Activated CD8-positive, alpha-beta T cell treated with anti-CD3 and anti-CD28 coated beads, Interleukin-2, amount 10 ng/mL, durations not matched to agents 7 days and 5 days (primary cell): ENCODE measurements at regions not wholly inside any gene's neighbourhood (a gene's known extent, or its start where the extent isn't known, plus 50 kb on each side); places are given as distances from the start of the nearest gene placed in this dataset.

Experiments
- ATAC-seq: fragments of 150-1000 bp; cut with Tn5 transposase; one replicate; pipeline ENCODE4 v1.10.0; 2021; ENCODE audit warnings: moderate library complexity
- CTCF ChIA-PET: fragments of 350-600 bp; sonication (Branson Sonifier 250); formaldehyde crosslinking; loops from one replicate; lab custom pipeline; 2021; ENCODE audit warnings: antibody characterized with exemption; lab: Charles Lee
- POLR2A ChIA-PET: fragments of 350-600 bp; sonication (Branson Sonifier 250); formaldehyde crosslinking; loops from one replicate; lab custom pipeline; 2021; ENCODE audit warnings: antibody characterized with exemption; lab: Charles Lee
- DNase-seq: peaks from one replicate; pipeline ENCODE4 v3.0.0-alpha.2; 2020
- H3K27ac Mint-ChIP-seq: one replicate; pipeline ENCODE4 v1.8.0; 2021; ENCODE audit warnings: mild to moderate bottlenecking, mixed read lengths
- H3K27me3 Mint-ChIP-seq: one replicate; pipeline ENCODE4 v1.8.0; 2021; ENCODE audit warnings: low read depth, mixed read lengths
- H3K36me3 Mint-ChIP-seq: one replicate; pipeline ENCODE4 v1.8.0; 2021; ENCODE audit warnings: low read depth, mixed read lengths
- H3K4me1 Mint-ChIP-seq: one replicate; pipeline ENCODE4 v1.8.0; 2021; ENCODE audit warnings: low read depth, mixed read lengths
- H3K4me3 Mint-ChIP-seq: one replicate; pipeline ENCODE4 v1.8.0; 2021; ENCODE audit warnings: mild to moderate bottlenecking, mixed read lengths
- H3K9me3 Mint-ChIP-seq: one replicate; pipeline ENCODE4 v1.8.0; 2022; ENCODE audit warnings: mixed read lengths; ENCODE audit not compliant: insufficient read depth

DNA sequence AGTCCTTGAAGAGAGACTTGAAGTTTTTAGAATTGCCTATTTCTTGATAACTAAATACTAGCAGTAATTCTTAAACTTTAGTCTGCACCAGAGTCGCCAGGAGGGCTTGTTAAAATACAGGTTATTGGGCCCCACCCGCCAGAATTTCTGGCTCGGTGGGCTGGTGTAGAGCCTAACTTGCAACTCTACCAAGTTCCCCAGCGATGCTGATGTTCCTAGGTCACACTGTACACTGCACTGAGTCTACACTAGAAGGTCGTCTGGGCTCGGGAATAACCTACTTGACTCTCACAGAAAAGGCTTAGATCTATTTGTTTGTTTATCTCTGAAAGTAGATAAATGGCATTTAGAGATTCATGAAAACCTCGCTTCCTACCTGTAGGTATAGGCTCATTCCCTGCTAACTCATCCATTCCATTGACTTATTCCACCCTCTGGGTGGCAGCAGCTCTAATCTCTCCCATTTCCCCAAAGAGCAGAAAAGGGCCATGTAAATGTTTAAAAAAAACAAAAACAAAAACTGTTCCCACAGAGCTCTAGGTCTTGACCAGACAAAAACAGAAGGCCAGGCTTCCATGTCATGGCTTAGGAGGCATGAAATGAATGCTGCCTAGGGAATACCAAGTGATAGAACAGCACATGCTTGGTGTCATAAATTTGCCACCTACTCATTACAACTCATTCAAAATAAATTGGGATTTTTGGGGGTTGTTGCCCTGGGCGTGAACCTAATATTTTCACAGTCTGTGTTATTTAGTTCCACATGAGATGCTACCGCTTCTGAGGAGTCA lies 292.1 kb downstream of the ADGB start:
- ATAC-seq (no peak), DNase-seq (no peak)
- ChIA-PET POLR2A (no interaction called here), CTCF (no interaction called here)
- Mint-ChIP-seq H3K27ac (no peak overlapping the region), H3K4me1 (peaks cover 12% of the 10 kb centered on the region), H3K27me3 (no peaks in the 10 kb centered on the region), H3K9me3 (no peaks in the 10 kb centered on the region), H3K36me3 (no peaks in the 10 kb centered on the region), H3K4me3 (no peak overlapping the region)

DNA sequence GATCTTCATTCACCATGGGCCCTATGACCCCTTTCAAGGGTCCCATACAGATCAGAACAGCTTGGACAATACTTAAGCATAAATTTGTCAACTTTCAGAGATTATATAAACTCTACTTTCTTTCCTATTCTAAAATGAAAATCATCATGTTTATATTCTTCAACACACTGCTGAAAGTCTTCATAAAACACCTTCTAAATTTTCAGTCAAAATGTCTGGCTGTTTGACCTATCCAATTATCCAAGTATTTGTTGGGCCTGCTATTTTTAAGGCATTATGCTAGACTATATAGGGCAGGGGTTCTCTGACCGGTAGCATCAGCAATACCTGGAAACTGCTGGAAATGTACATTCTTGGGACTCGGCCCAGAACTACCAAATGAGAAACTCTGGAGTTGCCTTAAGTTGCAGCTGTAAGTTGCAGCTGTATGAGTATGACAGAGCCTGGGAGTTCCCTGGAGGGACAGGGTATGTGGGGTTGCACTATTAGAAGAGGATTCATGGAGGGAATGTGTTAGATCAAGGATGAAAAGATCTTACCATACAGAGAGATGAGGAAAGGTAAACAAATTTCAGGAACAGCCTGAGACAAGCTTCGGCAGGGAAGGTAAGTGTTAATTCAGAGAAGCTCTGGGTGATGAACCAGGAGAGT lies 293.0 kb downstream of the ADGB start:
- ChIA-PET CTCF (no interaction called here), POLR2A (no interaction called here)
- peaks cover 12% of the 10 kb centered on the region for H3K4me1 Mint-ChIP-seq
- ATAC-seq, result no peak
- no peaks in the 10 kb centered on the region for H3K36me3 Mint-ChIP-seq
- no peak overlapping the region for H3K27ac Mint-ChIP-seq
- H3K27me3 Mint-ChIP-seq, result peaks cover 3% of the 10 kb centered on the region
- H3K9me3 Mint-ChIP-seq, result no peaks in the 10 kb centered on the region
- no peak for DNase-seq
- no peak overlapping the region for H3K4me3 Mint-ChIP-seq

GRCh38 chr6:146892283-146892612 lies 293.5 kb downstream of the ADGB start:
- Mint-ChIP-seq H3K27ac (no peak overlapping the region), H3K27me3 (peaks cover 6% of the 10 kb centered on the region), H3K4me3 (no peak overlapping the region), H3K36me3 (no peaks in the 10 kb centered on the region), H3K4me1 (peaks cover 12% of the 10 kb centered on the region), H3K9me3 (no peaks in the 10 kb centered on the region)
- DNase-seq, result no peak
- no peak for ATAC-seq
- ChIA-PET POLR2A (no interaction called here), CTCF (no interaction called here)

DNA sequence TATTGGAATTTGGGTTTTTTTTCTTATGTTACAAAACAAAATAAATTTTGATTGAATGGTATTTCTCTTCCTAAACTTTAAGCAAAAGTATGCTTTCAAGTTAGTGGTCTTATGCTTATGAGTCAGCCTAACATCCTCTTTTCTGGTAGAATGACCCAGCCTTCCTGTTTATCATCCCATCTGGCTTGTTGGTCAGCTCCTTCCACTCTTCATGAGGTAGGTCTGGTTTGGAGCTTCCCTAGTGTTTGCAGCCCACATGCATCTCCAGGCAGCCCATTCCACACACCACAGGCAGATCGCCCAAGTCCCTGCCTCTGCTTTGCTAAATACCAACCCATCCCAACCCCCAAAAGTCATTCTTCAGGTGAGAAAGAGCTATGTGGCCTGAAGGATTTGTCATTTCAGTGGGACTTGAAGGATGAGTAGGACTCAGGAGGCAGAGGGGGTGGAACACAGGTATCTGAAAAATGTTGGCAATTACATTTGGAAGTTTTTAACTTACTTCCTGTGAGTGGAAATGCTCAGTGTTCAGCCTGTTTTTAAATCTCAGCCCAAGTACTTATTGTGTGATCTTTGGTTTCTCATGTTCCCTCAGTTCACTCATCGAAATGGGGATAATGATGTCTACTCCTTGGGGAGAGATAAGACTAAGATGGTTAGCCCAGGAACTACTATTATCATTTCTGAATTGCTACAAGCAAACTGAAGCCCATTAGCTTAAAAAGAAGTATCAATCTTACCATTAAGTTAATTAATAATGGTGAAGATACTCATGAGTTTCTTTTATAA lies 294.0 kb downstream of the ADGB start:
- H3K27me3 Mint-ChIP-seq, result peaks cover 6% of the 10 kb centered on the region
- no peak overlapping the region for H3K4me3 Mint-ChIP-seq
- no peak for ATAC-seq
- DNase-seq, result no peak
- H3K4me1 Mint-ChIP-seq, result peaks cover 12% of the 10 kb centered on the region
- H3K36me3 Mint-ChIP-seq, result no peaks in the 10 kb centered on the region
- ChIA-PET POLR2A (no interaction called here), CTCF (no interaction called here)
- H3K9me3 Mint-ChIP-seq, result no peaks in the 10 kb centered on the region
- no peak overlapping the region for H3K27ac Mint-ChIP-seq

DNA sequence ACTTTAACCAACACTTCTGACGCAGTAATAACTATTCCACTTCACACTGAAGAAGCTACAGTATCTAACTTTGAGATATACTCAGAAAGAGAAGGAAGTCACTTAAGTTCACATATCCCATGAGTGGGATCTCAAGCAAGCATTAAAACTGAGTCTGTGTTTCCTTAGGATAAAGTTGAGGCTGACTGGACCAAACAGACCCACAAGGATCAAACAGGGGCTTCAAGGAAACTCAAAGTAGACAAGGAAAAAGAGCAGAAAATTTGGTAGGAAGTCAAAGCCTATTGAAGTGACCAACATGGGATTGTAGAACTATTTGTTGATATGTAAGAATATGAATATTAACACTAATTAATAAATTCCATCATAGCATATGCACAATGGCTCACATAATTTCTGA lies 294.9 kb downstream of the ADGB start:
- Mint-ChIP-seq H3K4me1 (peaks cover 12% of the 10 kb centered on the region), H3K9me3 (no peaks in the 10 kb centered on the region), H3K27ac (no peak overlapping the region), H3K36me3 (no peaks in the 10 kb centered on the region), H3K4me3 (no peak overlapping the region), H3K27me3 (peaks cover 11% of the 10 kb centered on the region)
- POLR2A ChIA-PET, result no interaction called here
- DNase-seq, result no peak
- CTCF ChIA-PET, result no interaction called here
- no peak for ATAC-seq

DNA sequence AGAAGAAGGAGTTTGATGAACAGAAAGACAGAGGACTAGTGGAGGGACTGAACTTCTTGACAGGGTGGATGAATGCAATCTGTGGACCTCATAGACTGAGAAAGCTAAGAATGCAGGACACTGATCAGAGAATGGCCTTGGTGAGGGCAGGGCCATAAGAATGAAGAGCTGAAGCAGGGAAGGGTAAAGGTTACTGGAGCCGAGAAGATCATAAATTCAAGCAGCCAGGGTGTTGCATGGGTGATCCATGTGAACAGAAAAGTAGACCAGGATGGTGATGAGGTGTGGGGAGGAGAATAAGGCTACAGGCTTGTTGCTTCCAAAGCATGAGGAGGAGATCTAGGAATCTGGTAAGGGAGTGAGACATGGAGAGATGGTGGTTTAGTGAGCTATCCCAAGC lies 295.9 kb downstream of the ADGB start:
- Mint-ChIP-seq H3K4me1 (peaks cover 12% of the 10 kb centered on the region), H3K4me3 (no peak overlapping the region), H3K9me3 (no peaks in the 10 kb centered on the region), H3K27ac (no peak overlapping the region), H3K27me3 (peaks cover 11% of the 10 kb centered on the region), H3K36me3 (no peaks in the 10 kb centered on the region)
- ATAC-seq (no peak), DNase-seq (no peak)
- POLR2A ChIA-PET, result no interaction called here
- CTCF ChIA-PET, result no interaction called here

GRCh38 chr6:146895101-146895771 lies 296.5 kb downstream of the ADGB start:
- Mint-ChIP-seq H3K27ac (no peak overlapping the region), H3K9me3 (no peaks in the 10 kb centered on the region), H3K36me3 (no peaks in the 10 kb centered on the region), H3K27me3 (peaks cover 11% of the 10 kb centered on the region), H3K4me3 (no peak overlapping the region), H3K4me1 (peaks cover 12% of the 10 kb centered on the region)
- ATAC-seq, result no peak
- POLR2A ChIA-PET, result no interaction called here
- DNase-seq, result no peak
- CTCF ChIA-PET, result no interaction called here

DNA sequence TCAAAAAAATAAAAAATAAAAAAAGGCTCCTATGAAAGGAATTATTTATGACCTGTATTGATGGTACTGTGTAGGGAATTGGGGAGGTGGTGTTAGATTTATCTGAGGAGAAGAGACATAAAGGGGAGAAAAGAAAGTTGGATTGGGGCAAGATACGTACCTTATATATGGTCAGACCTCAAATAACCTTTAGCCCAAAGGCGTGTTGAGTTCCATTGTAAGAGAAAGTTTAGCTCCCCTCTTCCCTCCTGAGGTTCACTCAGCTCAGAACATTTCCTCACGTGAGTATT lies 296.9 kb downstream of the ADGB start:
- ATAC-seq (no peak), DNase-seq (no peak)
- ChIA-PET CTCF (no interaction called here), POLR2A (no interaction called here)
- Mint-ChIP-seq H3K4me3 (no peak overlapping the region), H3K27ac (no peak overlapping the region), H3K36me3 (no peaks in the 10 kb centered on the region), H3K27me3 (peaks cover 11% of the 10 kb centered on the region), H3K4me1 (peaks cover 12% of the 10 kb centered on the region), H3K9me3 (no peaks in the 10 kb centered on the region)

- H3K9me3 Mint-ChIP-seq, result no peaks in the 10 kb centered on the region
- no peak overlapping the region for H3K27ac Mint-ChIP-seq
- POLR2A ChIA-PET, result no interaction called here
- peaks cover 11% of the 10 kb centered on the region for H3K27me3 Mint-ChIP-seq
- CTCF ChIA-PET, result no interaction called here
- H3K4me1 Mint-ChIP-seq, result peaks cover 12% of the 10 kb centered on the region
- no peaks in the 10 kb centered on the region for H3K36me3 Mint-ChIP-seq
- ATAC-seq (no peak), DNase-seq (no peak)
- H3K4me3 Mint-ChIP-seq, result no peak overlapping the region
These were observed 297.5 kb downstream of the ADGB start for GRCh38 chr6:146896062-146896813.

DNA sequence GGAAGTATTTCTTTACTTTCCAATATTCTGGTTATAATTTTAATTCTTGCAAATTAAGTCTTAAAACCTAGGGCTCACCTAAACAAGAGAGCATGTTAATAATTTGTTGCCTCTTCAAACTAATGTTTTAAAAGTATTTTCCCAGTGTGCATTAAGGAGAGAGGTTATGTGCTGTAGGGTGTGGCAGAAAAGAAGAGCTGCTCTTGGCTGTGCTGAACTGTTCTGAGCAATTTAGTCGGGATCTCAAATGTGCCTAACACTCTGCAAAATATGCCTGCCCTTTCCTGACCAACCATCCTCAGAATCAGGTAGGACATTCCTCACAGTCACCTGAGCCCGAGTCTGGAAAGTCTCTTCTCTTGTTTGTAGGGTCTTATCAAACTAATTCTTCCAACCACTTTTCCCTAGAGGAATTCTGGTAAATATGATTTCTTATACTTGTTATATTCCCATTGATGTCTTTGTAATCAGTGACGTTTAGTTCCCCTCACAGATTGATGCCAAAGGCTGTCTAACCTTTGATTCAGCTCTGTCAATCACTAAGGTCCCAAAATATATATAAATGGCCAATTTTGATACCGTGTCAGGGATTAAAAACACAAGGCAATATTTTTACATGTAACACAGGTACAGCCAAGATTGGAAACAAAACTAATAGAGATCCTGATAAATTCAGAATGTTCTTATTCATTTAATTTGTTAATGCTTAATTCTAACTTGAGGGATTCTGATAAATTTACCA lies 298.4 kb downstream of the ADGB start:
- Mint-ChIP-seq H3K27me3 (peaks cover 11% of the 10 kb centered on the region), H3K27ac (no peak overlapping the region), H3K4me1 (peaks cover 8% of the 10 kb centered on the region), H3K9me3 (no peaks in the 10 kb centered on the region), H3K36me3 (no peaks in the 10 kb centered on the region), H3K4me3 (no peak overlapping the region)
- ChIA-PET CTCF (no interaction called here), POLR2A (no interaction called here)
- no peak for ATAC-seq
- no peak for DNase-seq
